ENCODE measurements at regions not wholly inside any gene's neighbourhood (a gene's known extent, or its start where the extent isn't known, plus 50 kb on each side); places are given as distances from the start of the nearest gene placed in this dataset.

DNA sequence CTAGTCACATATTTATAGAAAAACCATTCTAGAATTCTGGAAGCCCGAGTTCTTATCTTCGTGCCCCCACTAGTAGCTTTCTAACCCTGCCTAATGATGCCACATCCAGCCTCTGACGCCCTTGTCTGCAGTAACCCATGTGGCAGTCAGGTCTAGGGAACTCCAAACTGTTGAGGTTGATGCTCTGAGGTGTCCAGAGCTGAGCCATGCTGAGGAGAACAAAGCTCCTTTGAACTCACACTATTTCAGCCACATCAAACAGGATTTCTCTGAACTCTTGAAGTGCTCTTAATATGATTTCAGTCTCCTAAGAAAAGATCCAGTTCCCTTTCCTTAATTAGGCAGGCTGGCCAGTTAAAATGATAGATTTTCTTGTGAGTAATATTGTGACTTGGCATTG lies 150.5 kb upstream of the ST8SIA2 start:
- H3K4me3 ChIP-seq (ENCODE audit: low read depth, low read length) = no peak overlapping the region
- TF ChIP-seq, protein P1, sequence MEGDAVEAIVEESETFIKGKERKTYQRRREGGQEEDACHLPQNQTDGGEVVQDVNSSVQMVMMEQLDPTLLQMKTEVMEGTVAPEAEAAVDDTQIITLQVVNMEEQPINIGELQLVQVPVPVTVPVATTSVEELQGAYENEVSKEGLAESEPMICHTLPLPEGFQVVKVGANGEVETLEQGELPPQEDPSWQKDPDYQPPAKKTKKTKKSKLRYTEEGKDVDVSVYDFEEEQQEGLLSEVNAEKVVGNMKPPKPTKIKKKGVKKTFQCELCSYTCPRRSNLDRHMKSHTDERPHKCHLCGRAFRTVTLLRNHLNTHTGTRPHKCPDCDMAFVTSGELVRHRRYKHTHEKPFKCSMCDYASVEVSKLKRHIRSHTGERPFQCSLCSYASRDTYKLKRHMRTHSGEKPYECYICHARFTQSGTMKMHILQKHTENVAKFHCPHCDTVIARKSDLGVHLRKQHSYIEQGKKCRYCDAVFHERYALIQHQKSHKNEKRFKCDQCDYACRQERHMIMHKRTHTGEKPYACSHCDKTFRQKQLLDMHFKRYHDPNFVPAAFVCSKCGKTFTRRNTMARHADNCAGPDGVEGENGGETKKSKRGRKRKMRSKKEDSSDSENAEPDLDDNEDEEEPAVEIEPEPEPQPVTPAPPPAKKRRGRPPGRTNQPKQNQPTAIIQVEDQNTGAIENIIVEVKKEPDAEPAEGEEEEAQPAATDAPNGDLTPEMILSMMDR (IDR thresholded peaks at IDR 0.05; ENCODE audit: insufficient read depth, low read length, severe bottlenecking) = no peak
- no peaks in the 10 kb centered on the region for H3K27me3 ChIP-seq (ENCODE audit: control insufficient read depth, insufficient read depth, low read length)
- no peak for FAIRE-seq
- no peaks in the 10 kb centered on the region for H3K36me3 ChIP-seq (ENCODE audit: control insufficient read depth, insufficient read depth, low read length)
- no peak for DNase-seq (ENCODE audit: low read depth)

GRCh38 chr15:92244703-92245102 lies 149.0 kb upstream of the ST8SIA2 start:
- Histone ChIP-seq H3K27me3 (ENCODE audit: control insufficient read depth, insufficient read depth, low read length) (no peaks in the 10 kb centered on the region), H3K4me3 (ENCODE audit: low read depth, low read length) (no peak overlapping the region), H3K36me3 (ENCODE audit: control insufficient read depth, insufficient read depth, low read length) (no peaks in the 10 kb centered on the region)
- DNase-seq (ENCODE audit: low read depth) = no peak
- no peak for FAIRE-seq
- TF ChIP-seq, protein P1 (IDR thresholded peaks at IDR 0.05; ENCODE audit: insufficient read depth, low read length, severe bottlenecking) = no peak

GRCh38 chr15:92247649-92248242 lies 145.9 kb upstream of the ST8SIA2 start:
- Histone ChIP-seq H3K36me3 (ENCODE audit: control insufficient read depth, insufficient read depth, low read length) (no peaks in the 10 kb centered on the region), H3K27me3 (ENCODE audit: control insufficient read depth, insufficient read depth, low read length) (no peaks in the 10 kb centered on the region), H3K4me3 (ENCODE audit: low read depth, low read length) (no peak overlapping the region)
- FAIRE-seq (no peak), DNase-seq (ENCODE audit: low read depth) (no peak)
- TF ChIP-seq, protein P1 (IDR thresholded peaks at IDR 0.05; ENCODE audit: insufficient read depth, low read length, severe bottlenecking) = no peak

DNA sequence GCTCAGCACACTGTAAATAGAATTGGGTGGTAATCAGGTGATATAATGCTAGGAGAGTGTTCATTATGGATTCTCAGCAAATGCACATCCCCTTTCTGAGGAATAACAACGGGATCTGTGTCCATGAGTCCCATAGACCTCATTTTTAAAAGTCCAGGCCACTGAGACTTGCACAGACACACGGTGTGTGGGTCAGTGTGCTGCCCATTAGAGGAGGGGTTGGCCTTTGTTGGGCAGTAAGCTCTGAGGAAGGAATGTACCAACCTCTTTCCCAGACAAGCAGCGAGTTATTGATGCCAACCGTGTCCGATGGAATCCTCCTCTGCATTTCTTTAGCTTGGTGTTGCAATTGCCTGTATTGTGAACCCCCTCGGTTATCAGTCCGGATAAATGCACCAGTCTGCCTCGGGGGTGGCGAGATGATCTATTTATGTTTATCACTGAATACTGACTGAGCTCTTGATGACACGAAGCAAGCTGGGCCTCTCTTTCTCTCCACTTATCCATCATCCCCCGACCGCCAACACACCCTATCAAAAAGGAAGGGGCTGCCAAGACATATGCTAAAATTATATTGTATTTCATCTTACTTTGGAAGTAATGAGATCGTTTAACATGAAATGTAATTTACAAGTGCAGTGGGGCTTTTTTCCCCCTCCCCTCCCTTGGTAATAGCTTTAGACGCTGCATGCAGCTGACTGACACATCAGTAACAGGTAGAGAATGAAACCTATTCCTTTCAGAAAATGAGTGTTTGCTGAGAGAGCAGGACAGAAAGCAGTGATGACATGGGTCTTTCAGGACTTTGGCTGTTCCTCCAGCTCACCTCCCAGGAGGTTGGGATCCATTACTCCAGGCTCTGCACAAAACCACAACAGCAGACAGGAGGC lies 126.6 kb upstream of the ST8SIA2 start:
- no peaks in the 10 kb centered on the region for H3K27me3 ChIP-seq (ENCODE audit: control insufficient read depth, insufficient read depth, low read length)

GRCh38 chr15:92268900-92269299 lies 124.8 kb upstream of the ST8SIA2 start:
- no peaks in the 10 kb centered on the region for H3K36me3 ChIP-seq (ENCODE audit: control insufficient read depth, insufficient read depth, low read length)
- DNase-seq (ENCODE audit: low read depth) (no peak), FAIRE-seq (no peak)
- no peaks in the 10 kb centered on the region for H3K27me3 ChIP-seq (ENCODE audit: control insufficient read depth, insufficient read depth, low read length)
- TF ChIP-seq, protein P1 (IDR thresholded peaks at IDR 0.05; ENCODE audit: insufficient read depth, low read length, severe bottlenecking) = no peak
- H3K4me3 ChIP-seq (ENCODE audit: low read depth, low read length) = no peak overlapping the region

More for the DNA sequence above, 126.6 kb upstream of the ST8SIA2 start:
- no peak overlapping the region for H3K4me3 ChIP-seq (ENCODE audit: low read depth, low read length)
- DNase-seq (ENCODE audit: low read depth) (no peak), FAIRE-seq (no peak)
- TF ChIP-seq, protein P1 (IDR thresholded peaks at IDR 0.05; ENCODE audit: insufficient read depth, low read length, severe bottlenecking) = no peak
- no peaks in the 10 kb centered on the region for H3K36me3 ChIP-seq (ENCODE audit: control insufficient read depth, insufficient read depth, low read length)
